Astrocyte (in vitro differentiated cells and primary cell): ENCODE measurements at regions not wholly inside any gene's neighbourhood (a gene's known extent, or its start where the extent isn't known, plus 50 kb on each side); places are given as distances from the start of the nearest gene placed in this dataset.

Source experiments
- DNase-seq: peaks from one replicate; pipeline ENCODE4 v3.0.0-alpha.2; 2010; ENCODE audit warnings: low read depth
- FAIRE-seq: peaks from 2 replicates; lab custom pipeline; 2011; peaks lifted over from hg19 to GRCh38; lab: Jason Lieb, UNC
- H2AFZ ChIP-seq: 2 replicates; pipeline ENCODE4 v1.6.0; 2012; ENCODE audit warnings: low read depth, low read length, inconsistent platforms
- H3K27ac ChIP-seq: 2 replicates; pipeline ENCODE4 v1.5.1; 2011; ENCODE audit warnings: low read depth, low read length, inconsistent platforms
- H3K27me3 ChIP-seq: 2 replicates; pipeline ENCODE4 v1.6.0; 2011; ENCODE audit warnings: low read length, inconsistent platforms; ENCODE audit not compliant: insufficient read depth
- H3K36me3 ChIP-seq: 2 replicates; pipeline ENCODE4 v1.5.1; 2011; ENCODE audit warnings: low read length, inconsistent platforms; ENCODE audit not compliant: insufficient read depth
- H3K4me1 ChIP-seq: 2 replicates; pipeline ENCODE4 v1.5.1; 2011; ENCODE audit warnings: low read length, inconsistent platforms; ENCODE audit not compliant: insufficient read depth
- H3K4me2 ChIP-seq: 2 replicates; pipeline ENCODE4 v1.6.0; 2012; ENCODE audit warnings: low read length, inconsistent platforms
- H3K4me3 ChIP-seq: 2 replicates; pipeline ENCODE4 v1.5.1; 2011; ENCODE audit warnings: low read depth, mild to moderate bottlenecking, low read length, inconsistent platforms; ENCODE audit not compliant: insufficient read depth
- H3K79me2 ChIP-seq: 2 replicates; pipeline ENCODE4 v1.6.0; 2012; ENCODE audit warnings: mild to moderate bottlenecking, low read length, inconsistent platforms; ENCODE audit not compliant: insufficient read depth
- H3K9ac ChIP-seq: 2 replicates; pipeline ENCODE4 v1.6.0; 2012; ENCODE audit warnings: mild to moderate bottlenecking, low read length, inconsistent platforms
- H3K9me3 ChIP-seq: 2 replicates; pipeline ENCODE4 v1.5.1; 2012; ENCODE audit warnings: low read depth, mild to moderate bottlenecking, low read length, inconsistent platforms; ENCODE audit not compliant: insufficient read depth
- H4K20me1 ChIP-seq: 2 replicates; pipeline ENCODE4 v1.6.0; 2012; ENCODE audit warnings: low read length, inconsistent platforms; ENCODE audit not compliant: insufficient read depth
- H3K27ac Mint-ChIP-seq: one replicate; pipeline ENCODE4 v1.8.0; 2021; ENCODE audit warnings: mild to moderate bottlenecking, mixed read lengths; ENCODE audit not compliant: unreplicated experiment
- H3K27me3 Mint-ChIP-seq: one replicate; pipeline ENCODE4 v1.8.0; 2021; ENCODE audit warnings: low read depth, mixed read lengths; ENCODE audit not compliant: unreplicated experiment
- H3K36me3 Mint-ChIP-seq: one replicate; pipeline ENCODE4 v1.8.0; 2021; ENCODE audit warnings: low read depth, mixed read lengths; ENCODE audit not compliant: unreplicated experiment
- H3K4me1 Mint-ChIP-seq: one replicate; pipeline ENCODE4 v1.8.0; 2021; ENCODE audit warnings: low read depth, mixed read lengths; ENCODE audit not compliant: unreplicated experiment
- H3K4me3 Mint-ChIP-seq: one replicate; pipeline ENCODE4 v1.8.0; 2021; ENCODE audit warnings: mild to moderate bottlenecking, moderate library complexity, mixed read lengths; ENCODE audit not compliant: unreplicated experiment
- H3K9me3 Mint-ChIP-seq: one replicate; pipeline ENCODE4 v1.8.0; 2021; ENCODE audit warnings: mild to moderate bottlenecking, mixed read lengths; ENCODE audit not compliant: unreplicated experiment
- CTCF ChIP-seq: IDR thresholded peaks from 2 replicates; pipeline ENCODE4 v1.5.1; 2011; ENCODE audit warnings: low read depth, mild to moderate bottlenecking, inconsistent platforms, low read length, moderate library complexity; ENCODE audit not compliant: insufficient read depth
- EZH2 ChIP-seq: IDR thresholded peaks from 2 replicates; pipeline ENCODE4 v1.6.1; 2012; ENCODE audit warnings: mild to moderate bottlenecking, low read length, inconsistent platforms; ENCODE audit not compliant: insufficient read depth

GRCh38 chr10:78146200-78146599 is 112.5 kb downstream of the RPS24 start:
- no peaks in the 10 kb centered on the region for H3K9me3 ChIP-seq
- H3K27ac ChIP-seq = no peak overlapping the region
- H3K4me2 ChIP-seq = no peak overlapping the region
- H3K9me3 Mint-ChIP-seq = peaks cover 16% of the 10 kb centered on the region
- H3K79me2 ChIP-seq = no peaks in the 10 kb centered on the region
- no peak overlapping the region for H3K4me3 ChIP-seq
- H3K36me3 Mint-ChIP-seq = no peaks in the 10 kb centered on the region
- peaks cover 12% of the 10 kb centered on the region for H3K27me3 ChIP-seq
- peaks cover 10% of the 10 kb centered on the region for H3K4me1 Mint-ChIP-seq
- no peaks in the 10 kb centered on the region for H3K4me1 ChIP-seq
- H3K36me3 ChIP-seq = no peaks in the 10 kb centered on the region
- FAIRE-seq (no peak), DNase-seq (no peak)
- H3K27me3 Mint-ChIP-seq = peaks cover 42% of the 10 kb centered on the region
- no peak overlapping the region for H2AFZ ChIP-seq
- no peak overlapping the region for H3K4me3 Mint-ChIP-seq
- H4K20me1 ChIP-seq = no peaks in the 10 kb centered on the region
- H3K9ac ChIP-seq = no peak overlapping the region
- no peak overlapping the region for H3K27ac Mint-ChIP-seq
- TF ChIP-seq EZH2 (no peak), CTCF (no peak)

- H3K4me2 ChIP-seq = no peak overlapping the region
- no peak overlapping the region for H3K4me3 Mint-ChIP-seq
- H3K79me2 ChIP-seq = no peaks in the 10 kb centered on the region
- H3K36me3 ChIP-seq = no peaks in the 10 kb centered on the region
- peaks cover 41% of the 10 kb centered on the region for H3K27me3 Mint-ChIP-seq
- TF ChIP-seq CTCF (no peak), EZH2 (no peak)
- no peak overlapping the region for H3K4me3 ChIP-seq
- no peaks in the 10 kb centered on the region for H4K20me1 ChIP-seq
- H3K4me1 ChIP-seq = no peaks in the 10 kb centered on the region
- H3K4me1 Mint-ChIP-seq = peaks cover 10% of the 10 kb centered on the region
- FAIRE-seq (no peak), DNase-seq (no peak)
- peaks cover 18% of the 10 kb centered on the region for H3K9me3 Mint-ChIP-seq
- H3K27ac ChIP-seq = no peak overlapping the region
- H3K27ac Mint-ChIP-seq = no peak overlapping the region
- H2AFZ ChIP-seq = no peak overlapping the region
- H3K9ac ChIP-seq = no peak overlapping the region
- H3K9me3 ChIP-seq = no peaks in the 10 kb centered on the region
- H3K36me3 Mint-ChIP-seq = no peaks in the 10 kb centered on the region
- peaks cover 15% of the 10 kb centered on the region for H3K27me3 ChIP-seq
Measured at GRCh38 chr10:78147202-78147601, 113.5 kb downstream of the RPS24 start.

- no peaks in the 10 kb centered on the region for H3K4me1 ChIP-seq
- no peaks in the 10 kb centered on the region for H4K20me1 ChIP-seq
- TF ChIP-seq CTCF (no peak), EZH2 (no peak)
- Mint-ChIP-seq H3K27ac (peak overlapping the region; percentile 59), H3K4me3 (no peak overlapping the region), H3K27me3 (peaks cover 34% of the 10 kb centered on the region), H3K9me3 (peaks cover 18% of the 10 kb centered on the region), H3K4me1 (peaks cover 10% of the 10 kb centered on the region), H3K36me3 (no peaks in the 10 kb centered on the region)
- H3K4me3 ChIP-seq = no peak overlapping the region
- no peaks in the 10 kb centered on the region for H3K79me2 ChIP-seq
- no peaks in the 10 kb centered on the region for H3K9me3 ChIP-seq
- H3K9ac ChIP-seq = no peak overlapping the region
- no peak overlapping the region for H3K27ac ChIP-seq
- FAIRE-seq (no peak), DNase-seq (no peak)
- H2AFZ ChIP-seq = no peak overlapping the region
- H3K27me3 ChIP-seq = peaks cover 14% of the 10 kb centered on the region
- H3K4me2 ChIP-seq = no peak overlapping the region
- H3K36me3 ChIP-seq = no peaks in the 10 kb centered on the region
Measured at GRCh38 chr10:78148216-78148960, 114.7 kb downstream of the RPS24 start.
